GM18519 (cell line): ENCODE measurements at regions not wholly inside any gene's neighbourhood (a gene's known extent, or its start where the extent isn't known, plus 50 kb on each side); places are given as distances from the start of the nearest gene placed in this dataset.
"Not testable (repeated sequence)": the region's sequence is repeated elsewhere in the genome, so short reads cannot be mapped to it uniquely, and the experiment has no call there.

Experiments
- ATAC-seq: cut with Tn5 transposase; IDR thresholded peaks from one replicate; pipeline ENCODE4 v1.9.1; 2021; ENCODE audit warnings: mild to moderate bottlenecking, moderate library complexity; ENCODE audit not compliant: unreplicated experiment, low FRiP score

GRCh38 chr18:1751249-1751648, 820.1 kb downstream of the METTL4 start:
- no peak for ATAC-seq

DNA sequence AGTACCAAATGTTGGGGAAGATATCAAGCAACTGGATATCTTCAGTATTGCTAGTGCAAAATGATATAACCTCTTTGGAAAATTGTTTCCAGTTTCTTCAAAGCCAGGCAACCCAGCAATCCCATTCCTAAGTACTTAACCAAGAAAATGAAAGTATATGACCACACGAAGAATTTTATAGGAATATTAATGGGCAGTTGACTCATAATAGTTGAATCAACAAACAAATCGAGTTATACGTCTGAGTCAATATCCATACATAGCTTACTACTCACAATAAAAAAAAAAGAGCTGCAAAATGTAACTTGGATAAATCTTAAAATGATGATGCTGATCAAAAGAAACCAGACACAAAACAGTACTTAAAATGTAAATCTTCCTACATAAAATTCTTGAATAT, 810.4 kb downstream of the METTL4 start:
- ATAC-seq, result no peak

DNA sequence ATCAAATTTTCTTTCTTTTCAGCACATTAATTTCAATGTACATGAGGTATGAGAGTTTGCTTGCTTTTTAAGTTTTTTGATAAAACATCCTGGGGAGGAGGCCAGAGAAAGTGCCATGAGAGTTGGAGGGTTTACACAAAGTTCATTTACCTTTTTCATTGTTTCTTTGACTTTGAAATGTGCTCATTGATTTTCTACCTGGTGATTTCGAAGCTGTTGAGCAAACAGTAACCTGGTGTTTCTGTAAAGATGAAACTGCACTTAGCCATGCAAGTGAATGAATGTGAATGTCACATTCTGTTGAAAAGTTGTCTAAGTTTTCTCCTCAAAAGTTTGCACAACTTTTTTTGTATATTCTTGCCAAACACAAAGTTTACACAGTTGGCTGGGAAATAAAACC, 797.0 kb downstream of the METTL4 start:
- no peak for ATAC-seq

- ATAC-seq, result no peak
Observed at GRCh38 chr18:1777843-1778242, 793.5 kb downstream of the METTL4 start.

DNA sequence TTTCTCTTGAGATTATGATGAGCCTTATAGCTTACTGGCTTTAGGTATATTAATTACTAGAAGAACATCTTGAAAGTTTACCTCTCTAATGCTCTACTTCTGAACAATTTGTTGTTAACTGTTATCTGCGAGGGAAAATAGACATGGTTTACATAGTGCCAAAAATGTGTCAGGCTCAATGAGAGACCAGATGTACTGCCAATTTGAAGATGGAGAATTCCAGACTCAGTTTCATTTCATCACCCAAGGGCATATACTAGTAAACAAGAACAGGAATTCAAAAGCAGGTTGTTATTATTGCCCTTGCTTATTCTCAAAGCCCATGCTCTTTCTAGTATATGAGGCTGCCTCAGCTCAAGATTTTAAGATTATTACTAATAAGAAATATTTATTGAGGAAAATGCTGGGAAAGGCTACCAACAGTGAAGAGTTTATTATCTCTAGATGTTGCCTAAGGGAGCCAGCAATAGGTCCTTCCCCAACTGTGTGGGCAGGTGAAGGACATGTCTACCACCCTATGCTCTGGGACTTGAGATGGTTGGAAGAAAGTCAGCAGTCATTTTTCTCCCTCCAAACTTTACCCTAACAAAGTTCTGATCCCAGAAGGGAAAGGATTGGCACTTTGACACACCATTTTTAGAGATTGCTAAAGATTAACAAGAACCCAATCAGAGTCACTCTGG, 792.7 kb downstream of the METTL4 start:
- no peak for ATAC-seq

GRCh38 chr18:1779587-1779986, 791.7 kb downstream of the METTL4 start:
- no peak for ATAC-seq

GRCh38 chr18:1784113-1784512, 787.2 kb downstream of the METTL4 start:
- ATAC-seq, result no peak

- ATAC-seq, result not testable (repeated sequence)
Observed at GRCh38 chr18:1785980-1786379, 785.3 kb downstream of the METTL4 start.

- ATAC-seq, result no peak
Observed at GRCh38 chr18:1796636-1797035, 774.7 kb downstream of the METTL4 start.

DNA sequence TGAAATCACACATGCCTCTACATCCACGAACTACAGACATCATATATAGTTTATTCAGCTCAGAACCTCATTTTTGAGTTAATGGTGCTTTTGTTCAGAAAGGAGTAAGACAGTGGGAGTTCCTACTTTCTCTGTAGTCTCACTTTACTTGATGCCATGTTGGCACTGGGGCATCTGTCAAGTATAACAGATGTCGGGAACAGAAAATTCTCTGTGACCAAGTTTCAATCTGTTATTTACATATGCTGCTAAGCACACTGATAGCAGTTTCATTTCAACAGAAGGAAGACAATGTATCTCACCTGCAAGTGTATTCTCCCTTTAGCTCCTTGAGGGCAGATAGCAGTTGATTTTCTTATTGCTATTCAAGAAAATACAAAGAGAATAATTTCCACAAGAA, 774.1 kb downstream of the METTL4 start:
- ATAC-seq, result no peak

DNA sequence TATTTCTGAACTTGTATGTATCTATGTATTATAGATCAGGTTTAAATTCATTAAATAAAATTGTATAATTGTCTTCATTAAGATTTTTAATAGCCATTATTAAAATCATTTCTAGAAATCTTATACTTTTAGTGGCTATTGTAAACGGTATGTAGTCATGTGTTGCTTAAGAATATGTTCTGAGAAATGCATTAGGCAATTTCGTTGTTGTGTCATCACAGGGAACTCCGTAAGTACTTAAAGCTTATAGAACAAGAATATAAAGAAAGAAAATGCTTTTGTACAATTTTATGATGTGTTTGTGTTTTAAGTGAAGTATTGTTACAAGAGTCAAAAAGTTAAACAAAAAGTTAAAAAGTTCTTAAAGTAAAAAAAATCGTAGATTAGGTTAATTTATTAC, 765.8 kb downstream of the METTL4 start:
- no peak for ATAC-seq

DNA sequence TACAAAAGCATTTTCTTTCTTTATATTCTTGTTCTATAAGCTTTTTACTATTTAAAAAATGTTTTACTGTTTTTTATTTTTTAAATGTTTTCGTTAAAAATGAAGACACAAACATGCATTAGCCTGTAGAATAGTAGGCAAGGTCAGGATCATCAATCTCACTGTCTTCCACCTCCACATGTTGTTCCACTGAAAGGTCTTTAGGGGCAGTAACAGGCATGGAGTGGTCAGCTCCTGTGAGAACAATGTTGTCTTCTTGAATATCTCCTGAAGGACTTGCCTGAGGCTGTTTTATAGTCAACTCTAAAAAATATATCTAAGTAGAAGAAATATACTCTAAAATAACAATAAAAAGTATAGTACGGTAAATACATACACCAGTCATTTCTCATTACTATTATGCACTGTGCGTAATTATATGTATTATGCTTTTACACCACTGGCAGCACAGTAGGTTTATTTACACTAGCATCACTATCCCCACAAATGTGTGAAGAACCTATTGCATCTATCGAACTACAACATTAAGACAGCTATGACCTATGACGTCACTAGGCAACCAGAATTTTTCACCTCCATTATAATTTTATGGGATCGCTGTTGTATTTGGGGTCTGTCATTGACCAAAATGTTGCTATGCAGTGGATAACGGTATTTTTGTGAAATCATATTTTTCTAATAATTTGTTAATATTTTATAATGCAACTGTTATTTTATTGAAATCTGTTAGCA, 764.3 kb downstream of the METTL4 start:
- ATAC-seq, result no peak

DNA sequence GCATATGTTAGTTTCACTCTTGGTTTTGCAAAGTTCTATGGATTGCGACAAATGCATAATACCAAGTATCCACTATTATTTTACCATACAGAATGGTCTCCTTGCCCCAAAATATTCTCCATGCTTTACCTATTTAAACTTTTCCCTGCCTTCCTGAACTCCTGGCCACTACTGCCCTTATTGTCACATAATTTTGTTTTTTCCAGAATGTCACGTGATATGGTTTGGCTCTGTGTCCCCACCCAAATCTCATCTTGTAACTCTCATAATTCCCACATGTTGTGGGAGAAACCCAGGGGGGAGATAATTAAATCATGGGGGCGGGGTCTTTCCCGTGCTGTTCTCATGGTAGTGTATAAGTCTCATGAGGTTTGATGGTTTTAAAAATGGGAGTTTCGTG, 760.0 kb downstream of the METTL4 start:
- ATAC-seq, result no peak

DNA sequence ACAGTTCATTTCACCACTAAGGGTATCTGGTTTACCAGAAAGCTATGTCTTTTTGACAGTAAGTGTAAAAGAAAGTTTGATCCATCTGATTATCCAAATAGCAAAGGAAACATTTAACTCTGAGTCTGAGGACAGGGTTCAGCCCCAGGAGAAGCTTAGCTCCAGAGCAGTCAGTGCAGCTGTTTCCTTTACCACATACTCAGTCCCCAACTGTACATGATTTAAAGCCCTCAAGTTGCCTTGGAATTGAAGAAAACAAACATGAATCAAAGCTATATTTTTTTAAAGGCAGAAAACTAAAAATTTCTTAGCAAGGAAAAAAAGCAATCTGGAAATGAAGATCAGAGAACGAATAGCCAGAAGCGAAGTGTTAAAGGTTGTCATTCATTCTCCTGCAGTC, 746.0 kb downstream of the METTL4 start:
- ATAC-seq, result no peak

DNA sequence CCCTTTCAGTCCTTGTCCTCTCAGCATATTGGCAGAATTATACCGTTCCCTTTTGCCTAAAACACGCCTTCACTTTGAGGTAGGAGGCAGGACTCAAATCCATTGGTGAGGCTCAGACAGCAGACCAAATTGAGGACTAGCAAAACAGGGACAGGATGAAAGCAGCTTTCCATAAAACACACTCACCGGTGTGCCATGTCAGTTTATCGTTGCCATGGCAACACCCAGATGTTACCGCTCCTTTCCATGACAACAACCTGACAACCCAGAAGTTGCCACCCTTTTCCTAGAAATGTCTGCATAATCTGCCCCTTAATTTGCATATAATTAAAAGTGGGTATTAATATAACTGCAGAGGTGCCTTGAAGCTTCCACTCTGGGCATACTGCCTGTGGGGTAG, 730.4 kb downstream of the METTL4 start:
- ATAC-seq, result no peak

- no peak for ATAC-seq
Observed at GRCh38 chr18:1846640-1847039, 724.7 kb downstream of the METTL4 start.

- no peak for ATAC-seq
Observed at GRCh38 chr18:1848716-1849115, 722.6 kb downstream of the METTL4 start.

DNA sequence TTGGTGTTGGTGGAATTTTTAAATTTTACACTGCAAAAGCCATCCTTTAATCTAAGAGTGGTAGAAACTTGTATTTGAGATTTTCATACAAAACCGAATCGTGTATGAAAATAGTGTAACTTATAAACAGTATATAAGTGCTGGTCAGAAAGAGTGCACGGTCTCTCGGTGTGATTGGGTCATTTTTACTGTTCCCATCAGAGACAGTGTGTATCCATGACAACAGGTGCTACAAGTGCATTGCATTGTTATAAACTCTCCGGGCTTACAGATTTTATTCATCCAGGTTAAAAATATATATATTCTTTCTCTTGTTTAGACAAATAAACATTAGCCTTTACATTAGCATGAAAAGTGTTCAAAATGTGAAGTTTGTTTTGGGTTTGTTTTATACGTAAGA, 721.9 kb downstream of the METTL4 start:
- no peak for ATAC-seq

DNA sequence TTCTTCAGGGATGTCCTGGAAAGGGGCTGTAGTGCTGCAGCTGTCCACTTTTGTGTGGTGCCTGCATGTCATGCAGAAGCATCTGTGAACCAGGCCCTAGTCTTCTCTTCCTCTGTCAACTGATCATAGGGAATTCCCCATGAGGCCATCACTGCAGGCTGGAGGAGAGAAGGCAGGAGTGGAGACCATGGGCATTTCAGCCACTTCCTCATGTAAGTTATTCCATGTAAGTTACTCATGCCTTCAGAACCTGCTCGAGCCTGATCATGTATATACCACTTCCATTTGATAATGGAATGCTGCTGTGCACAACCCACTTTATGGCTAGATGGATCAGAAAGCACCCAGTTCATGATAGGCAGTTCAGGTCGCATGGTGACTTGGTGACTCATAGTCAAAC, 714.0 kb downstream of the METTL4 start:
- ATAC-seq, result not testable (repeated sequence)

DNA sequence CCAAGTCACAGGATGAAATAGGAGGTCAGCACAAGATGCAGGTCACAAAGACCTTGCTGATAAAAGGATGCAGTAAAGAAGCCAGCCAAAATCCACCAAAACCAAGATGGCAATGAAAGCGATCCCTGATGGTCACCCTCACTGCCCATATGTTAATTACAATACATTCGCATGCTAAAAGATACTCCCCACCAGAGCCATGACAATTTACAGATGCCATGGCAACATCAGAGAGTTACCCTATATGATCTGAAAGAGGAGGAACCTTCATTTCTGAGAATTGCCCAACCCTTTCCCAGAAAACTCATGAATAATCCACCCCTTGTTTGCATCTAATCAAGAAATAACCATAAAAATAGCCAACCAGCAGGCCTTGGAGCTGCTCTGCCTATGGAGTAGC, 709.8 kb downstream of the METTL4 start:
- no peak for ATAC-seq

- no peak for ATAC-seq
Observed at GRCh38 chr18:1865869-1866268, 705.4 kb downstream of the METTL4 start.

DNA sequence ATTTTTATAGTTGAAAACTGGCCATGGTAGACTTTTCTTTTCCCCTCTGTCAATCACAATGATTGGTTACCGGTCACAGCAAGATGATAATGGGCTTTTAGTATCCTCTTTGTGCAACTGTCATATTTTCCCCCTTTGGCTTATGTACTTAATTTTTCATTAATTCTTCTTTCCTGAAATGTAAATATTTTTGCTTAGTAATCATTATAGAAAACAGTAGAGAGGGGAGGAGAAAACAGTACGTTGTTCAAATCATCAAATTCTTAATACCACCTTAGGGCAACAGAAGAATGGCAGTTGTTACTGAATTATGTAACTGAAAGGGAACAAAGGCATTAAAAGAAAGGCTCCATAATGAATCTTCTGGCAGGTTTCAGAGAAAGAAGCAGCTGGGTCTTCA, 699.0 kb downstream of the METTL4 start:
- ATAC-seq, result no peak
